Mucosa of descending colon (tissue), 3 donors: ENCODE measurements at regions not wholly inside any gene's neighbourhood (a gene's known extent, or its start where the extent isn't known, plus 50 kb on each side); places are given as distances from the start of the nearest gene placed in this dataset.
"Not testable (repeated sequence)": the region's sequence is repeated elsewhere in the genome, so short reads cannot be mapped to it uniquely, and the experiment has no call there.

Source experiments
- ATAC-seq: fragments of 200-7000 bp; cut with Tn5 transposase; one replicate; pipeline ENCODE4 v1.9.1; 2020; ENCODE audit warnings: mild to moderate bottlenecking, moderate library complexity
- DNase-seq, 3 donors: peaks; one replicate each; pipeline ENCODE4 v3.0.0-alpha.2; 2020
- H3K36me3 ChIP-seq: fragments of 200-600 bp; one replicate; pipeline ENCODE4 v1.8.0; 2021; ENCODE audit warnings: low read depth, mild to moderate bottlenecking
- H3K4me1 ChIP-seq: fragments of 200-600 bp; one replicate; pipeline ENCODE4 v1.8.0; 2021; ENCODE audit warnings: low read depth, mild to moderate bottlenecking
- H3K4me3 ChIP-seq: fragments of 200-600 bp; one replicate; pipeline ENCODE4 v1.8.0; 2021; ENCODE audit warnings: mild to moderate bottlenecking
- H3K9me3 ChIP-seq: fragments of 200-600 bp; one replicate; pipeline ENCODE4 v1.8.0; 2021; ENCODE audit warnings: mild to moderate bottlenecking
- intact Hi-C, 2 donors: fragments of 100-400 bp; cut with DNase I in 1 of 2; cut with micrococcal nuclease in 1 of 2; formaldehyde crosslinking; loops; one replicate each; pipeline versions ENCODE4 v1.11.0 to v1.11.1; 2022; cut with DNase I, micrococcal nuclease
- TF ChIP-seq, protein P1 (sequence below): fragments of 200-600 bp; IDR thresholded peaks from one replicate; pipeline ENCODE4 v1.8.0; 2022; ENCODE audit warnings: antibody characterized with exemption, mild to moderate bottlenecking
- donor health status: DM: no; HTN: no; CAD: no; lungs with moderate emphysema.
- donor health status: DM: no; HTN: no; CAD: no.
- donor health status: DM: no; HTN: yes; CAD: no.

DNA sequence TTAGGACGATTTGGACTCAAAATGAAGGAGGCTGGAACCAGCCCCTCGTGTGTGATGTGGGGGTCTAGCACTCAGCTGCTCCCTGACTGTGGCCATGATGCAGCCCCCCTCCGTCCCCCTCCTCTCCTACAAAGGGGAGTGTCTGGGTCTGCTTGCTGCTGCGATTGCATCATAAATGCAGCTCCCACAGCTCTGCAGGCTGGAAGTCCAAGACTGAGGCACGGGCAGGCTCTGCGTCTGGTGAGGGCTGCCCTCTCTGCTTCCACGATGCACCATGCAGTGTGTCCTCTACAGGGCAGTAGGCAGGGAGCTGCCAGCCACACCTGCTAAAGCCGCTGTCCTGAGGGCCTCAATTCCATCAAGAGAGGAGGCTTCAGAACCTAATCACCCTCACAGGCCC lies 432.1 kb downstream of the BRD1 start:
- no peak for DNase-seq
- no peak for ATAC-seq
- Histone ChIP-seq H3K9me3 (no peaks in the 10 kb centered on the region), H3K36me3 (no peaks in the 10 kb centered on the region), H3K4me1 (no peaks in the 10 kb centered on the region), H3K4me3 (no peak overlapping the region)
- TF ChIP-seq, protein P1, sequence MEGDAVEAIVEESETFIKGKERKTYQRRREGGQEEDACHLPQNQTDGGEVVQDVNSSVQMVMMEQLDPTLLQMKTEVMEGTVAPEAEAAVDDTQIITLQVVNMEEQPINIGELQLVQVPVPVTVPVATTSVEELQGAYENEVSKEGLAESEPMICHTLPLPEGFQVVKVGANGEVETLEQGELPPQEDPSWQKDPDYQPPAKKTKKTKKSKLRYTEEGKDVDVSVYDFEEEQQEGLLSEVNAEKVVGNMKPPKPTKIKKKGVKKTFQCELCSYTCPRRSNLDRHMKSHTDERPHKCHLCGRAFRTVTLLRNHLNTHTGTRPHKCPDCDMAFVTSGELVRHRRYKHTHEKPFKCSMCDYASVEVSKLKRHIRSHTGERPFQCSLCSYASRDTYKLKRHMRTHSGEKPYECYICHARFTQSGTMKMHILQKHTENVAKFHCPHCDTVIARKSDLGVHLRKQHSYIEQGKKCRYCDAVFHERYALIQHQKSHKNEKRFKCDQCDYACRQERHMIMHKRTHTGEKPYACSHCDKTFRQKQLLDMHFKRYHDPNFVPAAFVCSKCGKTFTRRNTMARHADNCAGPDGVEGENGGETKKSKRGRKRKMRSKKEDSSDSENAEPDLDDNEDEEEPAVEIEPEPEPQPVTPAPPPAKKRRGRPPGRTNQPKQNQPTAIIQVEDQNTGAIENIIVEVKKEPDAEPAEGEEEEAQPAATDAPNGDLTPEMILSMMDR: no peak
- intact Hi-C loops: no loop called here

DNA sequence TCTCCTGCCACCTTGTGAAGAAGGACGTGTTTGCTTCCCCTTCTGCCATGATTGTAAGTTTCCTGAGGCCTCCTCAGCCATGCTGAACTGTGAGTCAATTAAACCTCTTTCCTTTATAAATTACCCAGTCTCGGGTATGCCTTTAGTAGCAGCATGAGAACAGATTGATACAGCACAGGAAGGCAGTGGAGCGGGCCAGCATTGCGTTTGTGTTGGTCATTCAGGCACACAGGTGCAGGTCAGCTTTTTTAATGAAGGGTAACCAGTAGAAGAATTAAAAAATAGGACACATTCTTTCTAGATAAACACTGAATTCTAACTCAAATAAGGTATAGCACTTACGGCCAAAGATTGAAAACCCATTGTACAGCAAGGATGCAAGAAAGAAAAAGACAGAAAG lies 432.6 kb downstream of the BRD1 start:
- not testable (repeated sequence) for ATAC-seq, DNase-seq

DNA sequence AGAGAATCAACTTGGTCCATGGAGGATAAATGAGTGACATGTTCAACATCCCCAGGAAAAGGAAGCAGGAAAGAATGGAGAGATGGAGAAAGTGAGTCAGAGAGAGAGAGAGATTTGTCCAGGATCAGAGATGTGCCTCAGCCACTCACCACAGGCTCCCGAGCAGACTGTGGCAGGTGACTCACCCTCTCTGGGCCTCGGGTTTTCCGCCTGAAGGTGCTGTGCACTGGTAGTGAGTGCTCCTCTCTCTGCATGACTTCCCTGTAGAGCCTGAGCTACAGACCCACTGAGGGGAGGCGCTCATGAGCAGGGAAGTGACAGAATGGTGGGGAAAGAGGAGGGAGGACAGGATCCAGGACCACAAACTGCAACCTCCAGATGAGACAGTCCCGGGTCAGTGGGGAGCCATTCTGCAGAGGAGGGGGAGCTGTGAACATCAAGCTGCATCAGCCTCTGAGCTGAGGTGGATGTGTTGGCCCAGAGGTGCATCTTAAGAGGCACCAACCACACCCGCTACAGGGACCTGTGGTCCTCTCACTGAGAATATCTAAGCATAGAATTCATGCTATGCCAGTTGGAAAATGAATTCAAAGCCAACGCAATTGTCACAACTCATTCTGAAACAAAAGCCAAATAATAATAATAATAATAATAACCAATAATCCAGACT lies 433.4 kb downstream of the BRD1 start:
- H3K4me3 ChIP-seq: no peak overlapping the region
- ATAC-seq (no peak), DNase-seq (no peak)
- H3K9me3 ChIP-seq: no peaks in the 10 kb centered on the region
- no peaks in the 10 kb centered on the region for H3K4me1 ChIP-seq
- TF ChIP-seq, protein P1: no peak
- no peaks in the 10 kb centered on the region for H3K36me3 ChIP-seq
- intact Hi-C loops: no loop called here

More for the DNA sequence above, 432.6 kb downstream of the BRD1 start:
- intact Hi-C loops, H3K9me3 ChIP-seq, H3K36me3 ChIP-seq, H3K4me3 ChIP-seq, H3K4me1 ChIP-seq: not testable (repeated sequence)

DNA sequence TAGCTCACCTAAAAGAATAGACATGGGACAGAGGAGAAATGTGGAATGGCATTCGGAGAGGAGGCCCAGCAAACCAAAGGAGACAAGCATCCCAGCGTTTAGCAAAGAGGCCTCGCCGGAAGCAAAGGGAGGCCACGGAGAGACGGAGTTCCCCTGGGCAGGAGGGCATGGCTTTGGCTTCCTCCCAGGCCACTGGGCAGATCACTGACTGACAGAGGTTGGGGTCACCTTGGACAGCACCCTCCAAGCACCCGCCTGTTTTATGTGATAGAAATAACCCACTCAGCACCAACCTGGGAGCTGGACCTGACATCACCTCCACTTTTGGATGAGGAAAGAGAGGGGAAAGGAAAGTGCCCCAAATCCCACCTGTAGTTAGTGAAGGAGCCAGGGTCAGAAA lies 434.1 kb downstream of the BRD1 start:
- intact Hi-C loops: no loop called here
- DNase-seq: peak in 1 of 3 donors; percentile 4
- Histone ChIP-seq H3K4me3 (no peak overlapping the region), H3K4me1 (no peaks in the 10 kb centered on the region), H3K9me3 (no peaks in the 10 kb centered on the region), H3K36me3 (no peaks in the 10 kb centered on the region)
- ATAC-seq: no peak
- TF ChIP-seq, protein P1: no peak

DNA sequence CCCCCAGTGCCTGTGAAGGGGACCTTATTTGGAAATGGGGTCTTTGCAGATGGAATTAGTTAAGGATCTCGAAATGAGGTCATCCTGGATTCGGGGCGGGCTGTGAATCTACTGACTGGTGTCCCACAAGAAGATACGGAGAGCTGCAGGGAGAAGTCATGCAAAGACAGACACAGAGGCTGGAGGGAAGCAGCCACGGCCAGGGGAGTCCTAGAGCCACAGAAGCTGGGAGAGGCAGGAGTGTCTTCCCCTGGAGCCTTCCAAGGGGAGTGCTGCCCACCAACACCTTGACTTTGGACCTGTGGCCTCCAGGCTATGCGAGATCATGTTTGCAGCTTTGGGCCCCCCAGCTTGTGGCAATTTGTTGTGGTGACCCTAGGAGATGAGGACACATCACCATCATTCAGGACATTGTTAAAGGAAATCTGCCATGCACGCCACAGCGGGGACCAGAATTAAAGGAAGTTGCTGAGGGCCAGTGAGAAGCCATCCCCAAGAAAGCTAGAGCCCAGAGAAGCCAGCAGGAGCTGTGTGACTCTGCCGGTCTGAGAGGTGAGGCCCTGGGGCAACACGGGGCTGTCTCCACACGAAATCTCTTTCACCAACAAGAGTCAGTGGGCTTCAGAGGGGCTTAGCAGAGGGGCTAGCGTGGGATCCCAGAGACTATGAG lies 434.7 kb downstream of the BRD1 start:
- DNase-seq: peak in 1 of 3 donors; percentile 4
- Histone ChIP-seq H3K4me1 (no peaks in the 10 kb centered on the region), H3K36me3 (no peaks in the 10 kb centered on the region), H3K9me3 (no peaks in the 10 kb centered on the region), H3K4me3 (no peak overlapping the region)
- TF ChIP-seq, protein P1: no peak
- no peak for ATAC-seq
- intact Hi-C loops: no loop called here

DNA sequence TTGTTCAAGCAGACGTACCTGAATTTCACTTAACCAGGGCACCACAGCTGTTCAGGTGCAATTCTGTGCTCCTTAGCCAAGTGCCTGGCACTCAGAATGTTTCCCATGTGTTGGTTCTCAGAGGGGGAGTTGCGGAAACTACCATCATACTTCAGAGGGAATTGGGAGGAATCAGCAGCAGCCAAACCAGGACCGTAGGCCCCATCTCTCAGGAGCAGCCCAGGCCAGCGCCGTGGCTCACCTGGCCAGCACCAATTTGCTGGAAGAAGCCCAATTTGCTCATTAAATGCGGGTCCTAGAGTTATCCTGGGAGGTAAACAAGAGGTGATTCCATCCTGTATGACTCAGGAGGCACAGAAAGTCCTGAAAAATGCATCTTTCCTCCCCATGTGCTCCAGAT lies 435.4 kb downstream of the BRD1 start:
- TF ChIP-seq, protein P1: no peak

More for the DNA sequence above, 435.4 kb downstream of the BRD1 start:
- no peaks in the 10 kb centered on the region for H3K36me3 ChIP-seq
- H3K4me1 ChIP-seq: no peaks in the 10 kb centered on the region
- intact Hi-C loops: no loop called here
- H3K9me3 ChIP-seq: no peaks in the 10 kb centered on the region
- no peak for ATAC-seq
- no peak overlapping the region for H3K4me3 ChIP-seq
- no peak for DNase-seq
